Mesenchymal stem cell (in vitro differentiated cells and primary cell): ENCODE measurements at regions not wholly inside any gene's neighbourhood (a gene's known extent, or its start where the extent isn't known, plus 50 kb on each side); places are given as distances from the start of the nearest gene placed in this dataset.

ENCODE experiments used
- DNase-seq: peaks from one replicate; pipeline ENCODE4 v3.0.0-alpha.2; 2013
- H2AFZ ChIP-seq: one replicate; pipeline ENCODE4 v1.6.1; 2013; ENCODE audit warnings: low read depth, mild to moderate bottlenecking, control low read depth, inconsistent platforms, low read length, moderate library complexity
- H2AK5ac ChIP-seq: 2 replicates; pipeline ENCODE4 v1.6.1; 2013; ENCODE audit warnings: low read length, moderate library complexity, mild to moderate bottlenecking, inconsistent platforms; ENCODE audit not compliant: severe bottlenecking
- H2BK120ac ChIP-seq: one replicate; pipeline ENCODE4 v1.6.1; 2013; ENCODE audit warnings: low read depth, mild to moderate bottlenecking, inconsistent platforms, low read length, moderate library complexity
- H2BK12ac ChIP-seq, 2 experiments: one replicate each; pipeline ENCODE4 v1.6.1; 2013; ENCODE audit warnings: inconsistent platforms in 2 of 2, low read length in 2 of 2, mild to moderate bottlenecking in 2 of 2, moderate library complexity in 2 of 2, control low read depth in 1 of 2
- H2BK15ac ChIP-seq: one replicate; pipeline ENCODE4 v1.6.1; 2013; ENCODE audit warnings: mild to moderate bottlenecking, low read depth, inconsistent platforms; ENCODE audit not compliant: poor library complexity, severe bottlenecking
- H2BK5ac ChIP-seq: 2 replicates; pipeline ENCODE4 v1.6.1; 2013; ENCODE audit warnings: low read depth, mild to moderate bottlenecking, low read length, control low read depth, inconsistent platforms; ENCODE audit not compliant: poor library complexity, severe bottlenecking
- H3K14ac ChIP-seq, 2 experiments: one replicate each; pipeline ENCODE4 v1.6.1; 2013; ENCODE audit warnings: inconsistent platforms in 2 of 2, low read length in 2 of 2, control low read depth in 1 of 2, mild to moderate bottlenecking in 1 of 2, moderate library complexity in 1 of 2
- H3K18ac ChIP-seq, 2 experiments: one replicate each; pipeline ENCODE4 v1.6.1; 2013; ENCODE audit warnings: inconsistent platforms in 2 of 2, low read length in 2 of 2, control low read depth in 1 of 2, low read depth in 1 of 2, mild to moderate bottlenecking in 1 of 2
- H3K23ac ChIP-seq, 2 experiments: one replicate each; pipeline ENCODE4 v1.6.1; 2013; ENCODE audit warnings: inconsistent platforms in 2 of 2, low read length in 2 of 2, mild to moderate bottlenecking in 2 of 2, moderate library complexity in 2 of 2, control low read depth in 1 of 2
- H3K27ac ChIP-seq: 2 replicates; pipeline ENCODE4 v1.5.1; 2013; ENCODE audit warnings: mild to moderate bottlenecking, moderate library complexity, low read length, control low read depth, inconsistent platforms; ENCODE audit not compliant: poor library complexity, severe bottlenecking
- H3K27me3 ChIP-seq, 2 experiments: 2 replicates each; pipeline versions ENCODE4 v1.6.1 to v1.7.0; 2013; ENCODE audit warnings: low read length in 2 of 2, mild to moderate bottlenecking in 2 of 2, moderate library complexity in 2 of 2, control low read depth in 1 of 2, inconsistent platforms in 1 of 2; ENCODE audit not compliant: control insufficient read depth in 1 of 2, insufficient read depth in 1 of 2
- H3K36me3 ChIP-seq, 2 experiments: 2 replicates each; pipeline versions ENCODE4 v1.6.1 to v1.7.0; 2013; ENCODE audit warnings: low read length in 2 of 2, control low read depth in 1 of 2, inconsistent platforms in 1 of 2, low read depth in 1 of 2, mild to moderate bottlenecking in 1 of 2; ENCODE audit not compliant: insufficient read depth in 2 of 2, control insufficient read depth in 1 of 2
- H3K4ac ChIP-seq, 2 experiments: one replicate each; pipeline ENCODE4 v1.6.1; 2013; ENCODE audit warnings: inconsistent platforms in 2 of 2, low read length in 2 of 2, mild to moderate bottlenecking in 2 of 2, moderate library complexity in 2 of 2, control low read depth in 1 of 2, low read depth in 1 of 2
- H3K4me1 ChIP-seq: 2 replicates; pipeline ENCODE4 v1.6.1; 2013; ENCODE audit warnings: low read depth, low read length, control low read depth; ENCODE audit not compliant: control insufficient read depth, insufficient read depth
- H3K4me2 ChIP-seq: 2 replicates; pipeline ENCODE4 v1.6.1; 2013; ENCODE audit warnings: low read length, mild to moderate bottlenecking, inconsistent platforms; ENCODE audit not compliant: poor library complexity, severe bottlenecking
- H3K4me3 ChIP-seq, 2 experiments: 2 replicates each; pipeline versions ENCODE4 v1.5.1 to v1.7.0; 2013; ENCODE audit warnings: low read length in 2 of 2, mild to moderate bottlenecking in 2 of 2, control low read depth in 1 of 2, low read depth in 1 of 2; ENCODE audit not compliant: insufficient read depth in 1 of 2
- H3K79me1 ChIP-seq: replicated peaks from 2 replicates; pipeline ENCODE4 v1.6.1; 2013; ENCODE audit warnings: mild to moderate bottlenecking, control low read depth, low read length, inconsistent platforms; ENCODE audit not compliant: poor library complexity, severe bottlenecking
- H3K9ac ChIP-seq: 2 replicates; pipeline ENCODE4 v1.7.0; 2013; ENCODE audit warnings: mild to moderate bottlenecking, low read length, moderate library complexity
- H3K9me3 ChIP-seq: 2 replicates; pipeline ENCODE4 v1.7.0; 2013; ENCODE audit warnings: mild to moderate bottlenecking, low read length; ENCODE audit not compliant: control insufficient read depth
- H4K8ac ChIP-seq: one replicate; pipeline ENCODE4 v1.6.1; 2013; ENCODE audit warnings: inconsistent platforms, mild to moderate bottlenecking, low read length, moderate library complexity
- H4K91ac ChIP-seq: one replicate; pipeline ENCODE4 v1.6.1; 2013; ENCODE audit warnings: mild to moderate bottlenecking, low read length, inconsistent platforms
- WGBS: methylation state at CpG from one replicate; pipeline ENCODE4 v1.1.7; 2013; ENCODE audit warnings: mixed read lengths; 5-methylcytosine and 5-hydroxymethylcytosine counted together

GRCh38 chr14:98602983-98603382 lies 669.0 kb downstream of the BCL11B start:
- no peak for DNase-seq
- no peak overlapping the region for H3K9ac ChIP-seq
- no peak overlapping the region for H3K14ac ChIP-seq
- no peak overlapping the region for H4K91ac ChIP-seq
- no peak overlapping the region for H3K4ac ChIP-seq
- H4K8ac ChIP-seq: no peak overlapping the region
- no peak overlapping the region for H3K23ac ChIP-seq
- H3K79me1 ChIP-seq: no peaks in the 10 kb centered on the region
- no peak overlapping the region for H3K4me3 ChIP-seq
- H2AK5ac ChIP-seq: no peak overlapping the region
- no peaks in the 10 kb centered on the region for H3K27me3 ChIP-seq
- H2BK120ac ChIP-seq: no peak overlapping the region
- no peak overlapping the region for H2BK5ac ChIP-seq
- H3K27ac ChIP-seq: no peak overlapping the region
- H3K36me3 ChIP-seq: no peaks in the 10 kb centered on the region
- WGBS: 58% methylated on average over 6 of the region's 7 CpGs
- H3K18ac ChIP-seq: no peak overlapping the region
- no peak overlapping the region for H2BK12ac ChIP-seq
- H3K9me3 ChIP-seq: no peaks in the 10 kb centered on the region
- no peak overlapping the region for H2AFZ ChIP-seq
- no peaks in the 10 kb centered on the region for H3K4me1 ChIP-seq
- no peak overlapping the region for H3K4me2 ChIP-seq
- H2BK15ac ChIP-seq: no peak overlapping the region

- Histone ChIP-seq H3K27ac (no peak overlapping the region), H3K23ac (no peak overlapping the region), H2BK15ac (no peak overlapping the region), H2BK120ac (no peak overlapping the region), H2BK12ac (no peak overlapping the region), H2BK5ac (no peak overlapping the region), H3K79me1 (no peaks in the 10 kb centered on the region), H3K18ac (no peak overlapping the region), H3K9me3 (no peaks in the 10 kb centered on the region), H3K14ac (no peak overlapping the region), H3K4me1 (no peaks in the 10 kb centered on the region), H2AFZ (no peak overlapping the region), H3K4me3 (no peak overlapping the region), H2AK5ac (no peak overlapping the region), H3K36me3 (no peaks in the 10 kb centered on the region), H3K4ac (no peak overlapping the region), H4K8ac (no peak overlapping the region), H3K4me2 (no peak overlapping the region), H3K9ac (no peak overlapping the region), H4K91ac (no peak overlapping the region), H3K27me3 (no peaks in the 10 kb centered on the region)
- no peak for DNase-seq
- 82% methylated on average over 2 of the region's 2 CpGs for WGBS
Measured at GRCh38 chr14:98605043-98605442, 667.0 kb downstream of the BCL11B start.

- WGBS: 57% methylated on average over 8 of the region's 8 CpGs
Measured at GRCh38 chr14:98606041-98606640, 665.9 kb downstream of the BCL11B start.

GRCh38 chr14:98606816-98607215 lies 665.2 kb downstream of the BCL11B start:
- no peak overlapping the region for H3K4me2 ChIP-seq
- no peaks in the 10 kb centered on the region for H3K4me1 ChIP-seq
- H2BK120ac ChIP-seq: no peak overlapping the region
- H3K18ac ChIP-seq: no peak overlapping the region
- H3K27ac ChIP-seq: no peak overlapping the region
- no peaks in the 10 kb centered on the region for H3K9me3 ChIP-seq
- H3K14ac ChIP-seq: no peak overlapping the region
- H3K36me3 ChIP-seq: no peaks in the 10 kb centered on the region
- no peak overlapping the region for H3K4ac ChIP-seq
- H4K8ac ChIP-seq: no peak overlapping the region
- H3K23ac ChIP-seq: no peak overlapping the region
- H2AFZ ChIP-seq: no peak overlapping the region
- H2BK5ac ChIP-seq: no peak overlapping the region
- H3K4me3 ChIP-seq: no peak overlapping the region
- H3K27me3 ChIP-seq: no peaks in the 10 kb centered on the region
- no peak overlapping the region for H3K9ac ChIP-seq
- no peak overlapping the region for H2BK15ac ChIP-seq
- no peaks in the 10 kb centered on the region for H3K79me1 ChIP-seq
- no peak overlapping the region for H4K91ac ChIP-seq
- no peak overlapping the region for H2AK5ac ChIP-seq
- no peak overlapping the region for H2BK12ac ChIP-seq
- no peak for DNase-seq
- WGBS: 61% methylated on average over 4 of the region's 4 CpGs

More at GRCh38 chr14:98606041-98606640, 665.9 kb downstream of the BCL11B start:
- H2AFZ ChIP-seq: no peak overlapping the region
- H2BK120ac ChIP-seq: no peak overlapping the region
- H3K4me1 ChIP-seq: no peaks in the 10 kb centered on the region
- no peak overlapping the region for H3K14ac ChIP-seq
- H2BK15ac ChIP-seq: no peak overlapping the region
- no peak overlapping the region for H3K4ac ChIP-seq
- H3K27ac ChIP-seq: no peak overlapping the region
- no peaks in the 10 kb centered on the region for H3K9me3 ChIP-seq
- H4K91ac ChIP-seq: no peak overlapping the region
- H3K23ac ChIP-seq: no peak overlapping the region
- no peak overlapping the region for H3K4me3 ChIP-seq
- no peaks in the 10 kb centered on the region for H3K27me3 ChIP-seq
- H3K36me3 ChIP-seq: no peaks in the 10 kb centered on the region
- H3K9ac ChIP-seq: no peak overlapping the region
- H2BK12ac ChIP-seq: no peak overlapping the region
- no peak for DNase-seq
- H4K8ac ChIP-seq: no peak overlapping the region
- no peak overlapping the region for H3K18ac ChIP-seq
- H3K4me2 ChIP-seq: no peak overlapping the region
- no peak overlapping the region for H2AK5ac ChIP-seq
- H2BK5ac ChIP-seq: no peak overlapping the region
- no peaks in the 10 kb centered on the region for H3K79me1 ChIP-seq
